ENCODE measurements at regions not wholly inside any gene's neighbourhood (a gene's known extent, or its start where the extent isn't known, plus 50 kb on each side); places are given as distances from the start of the nearest gene placed in this dataset.
"Not testable (repeated sequence)": the region's sequence is repeated elsewhere in the genome, so short reads cannot be mapped to it uniquely, and the experiment has no call there.

DNA sequence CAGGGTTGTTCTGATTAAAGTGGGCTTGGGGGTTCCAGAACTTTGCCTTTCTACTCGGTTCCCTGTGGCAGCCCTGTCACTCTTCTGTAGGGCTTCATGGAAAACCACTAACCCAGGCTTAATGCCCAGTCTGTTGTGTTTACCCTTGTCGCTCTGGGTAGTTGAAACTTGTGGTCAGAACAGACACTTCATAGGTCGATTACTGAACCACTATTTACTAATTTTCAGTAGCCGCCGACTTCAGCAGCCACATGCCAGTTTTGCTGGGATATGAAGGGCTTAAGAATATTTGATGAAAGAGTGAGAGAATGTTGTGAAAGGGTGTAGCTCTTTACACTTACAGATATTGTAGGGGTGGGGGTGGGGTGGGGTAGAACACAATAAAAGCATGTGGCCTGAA is 362.3 kb downstream of the RND3 start:
- DNase-seq (ENCODE audit: low read depth, low spot score): no peak

DNA sequence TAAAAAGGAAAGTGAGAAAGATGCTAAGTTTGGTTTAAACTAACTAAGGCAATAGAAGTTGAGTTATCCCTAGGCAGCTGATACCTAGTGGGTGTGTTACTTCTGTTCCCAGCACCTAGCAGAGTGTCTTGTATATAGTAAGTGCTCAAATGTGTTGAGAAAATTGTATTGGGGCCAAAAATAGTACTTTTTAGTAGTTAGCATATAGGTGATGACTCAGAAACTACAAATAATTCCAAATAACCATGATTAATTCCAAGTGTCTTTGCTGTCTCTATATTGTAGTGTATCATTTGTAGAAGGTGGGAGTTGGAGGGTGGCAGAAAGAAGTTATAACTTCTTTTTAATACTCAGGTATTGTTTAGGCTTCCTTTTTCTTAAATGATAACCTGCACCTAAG is 362.7 kb downstream of the RND3 start:
- no peak overlapping the region for H3K27ac ChIP-seq
- no peak for DNase-seq (ENCODE audit: low read depth, low spot score)

More for the DNA sequence above, 362.3 kb downstream of the RND3 start:
- H3K27ac ChIP-seq: no peak overlapping the region

DNA sequence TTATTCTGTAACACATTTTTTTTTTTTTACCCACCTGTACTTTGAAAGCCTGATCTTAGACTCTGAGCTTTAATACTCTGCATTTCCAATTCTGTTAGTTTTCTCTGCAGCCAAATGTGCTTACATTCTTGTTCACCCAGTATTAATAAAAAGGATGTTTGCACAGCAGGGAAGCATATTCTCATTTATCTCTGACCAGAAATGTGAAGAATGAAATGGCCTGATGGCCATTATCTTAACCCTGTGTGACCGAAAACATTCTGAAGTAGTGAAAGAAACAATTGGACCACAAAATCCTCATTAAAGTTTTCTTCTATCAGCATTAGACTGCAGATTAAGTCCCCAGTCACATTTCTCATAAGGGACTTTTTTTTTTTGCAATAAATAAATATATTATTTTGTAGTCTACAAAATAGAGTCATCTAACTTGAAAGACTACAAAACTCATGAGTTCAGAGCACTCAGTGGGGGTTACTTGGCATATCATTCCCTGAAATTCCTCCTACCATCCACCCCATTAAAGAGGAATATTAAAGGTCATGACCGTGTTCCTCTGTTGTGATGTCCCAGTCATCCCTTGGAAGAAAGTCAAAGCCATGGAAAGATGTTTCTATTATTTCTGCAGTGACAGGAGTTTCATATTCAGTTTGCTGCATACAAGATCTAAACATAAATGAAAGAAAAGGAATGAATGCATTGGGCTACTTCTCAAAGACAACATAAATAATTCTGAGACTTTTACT is 364.4 kb downstream of the RND3 start:
- H3K27ac ChIP-seq: no peak overlapping the region
- DNase-seq (ENCODE audit: low read depth, low spot score): no peak

DNA sequence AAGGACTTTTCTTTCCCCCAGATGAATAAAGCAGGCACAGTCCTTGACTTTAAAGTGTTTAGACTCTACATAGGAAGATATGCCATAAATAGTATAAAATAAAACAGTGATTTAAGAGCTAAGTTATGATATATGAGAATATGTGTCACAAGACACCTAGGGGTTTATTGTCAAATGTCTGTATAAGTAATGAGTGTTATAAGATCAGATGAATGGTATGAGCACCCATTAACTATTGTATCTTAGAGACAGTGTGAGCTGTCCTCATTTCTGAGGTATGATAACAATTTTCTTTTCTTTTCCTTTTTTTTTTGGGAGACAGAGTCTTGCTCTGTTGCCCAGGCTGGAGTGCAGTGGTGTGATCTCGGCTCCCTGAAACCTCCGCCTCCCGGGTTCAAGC is 365.3 kb downstream of the RND3 start:
- DNase-seq (ENCODE audit: low read depth, low spot score): no peak

GRCh38 chr2:150120326-150120955 is 367.0 kb downstream of the RND3 start:
- DNase-seq (ENCODE audit: low read depth, low spot score): no peak
- H3K27ac ChIP-seq: no peak overlapping the region

More for the DNA sequence above, 365.3 kb downstream of the RND3 start:
- H3K27ac ChIP-seq: no peak overlapping the region

- no peak for DNase-seq (ENCODE audit: low read depth, low spot score)
- H3K27ac ChIP-seq: no peak overlapping the region
Observed at GRCh38 chr2:150119819-150120218, 367.6 kb downstream of the RND3 start.

DNA sequence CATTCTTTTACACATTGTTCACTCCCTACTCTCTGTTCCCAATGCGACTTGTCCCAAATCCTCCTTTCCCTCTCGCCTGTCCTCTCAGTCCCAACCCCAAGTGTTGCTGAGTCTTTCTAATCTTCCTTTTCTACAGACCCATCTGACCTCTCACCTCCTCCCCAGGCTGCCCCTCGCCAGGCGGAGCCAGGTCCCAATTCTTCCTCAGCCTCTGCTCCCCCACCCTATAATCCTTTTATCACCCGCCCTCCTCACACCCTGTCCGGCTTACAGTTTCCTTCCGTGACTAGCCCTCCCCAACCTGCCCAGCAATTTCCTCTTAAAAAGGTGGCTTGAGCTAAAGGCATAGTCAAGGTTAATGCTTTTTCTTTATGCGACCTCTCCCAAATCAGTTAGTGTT is 373.4 kb downstream of the RND3 start:
- DNase-seq (ENCODE audit: low read depth, low spot score); H3K27ac ChIP-seq: not testable (repeated sequence)

- no peak overlapping the region for H3K27ac ChIP-seq
- DNase-seq (ENCODE audit: low read depth, low spot score): no peak
Observed at GRCh38 chr2:150110548-150110947, 376.9 kb downstream of the RND3 start.

DNA sequence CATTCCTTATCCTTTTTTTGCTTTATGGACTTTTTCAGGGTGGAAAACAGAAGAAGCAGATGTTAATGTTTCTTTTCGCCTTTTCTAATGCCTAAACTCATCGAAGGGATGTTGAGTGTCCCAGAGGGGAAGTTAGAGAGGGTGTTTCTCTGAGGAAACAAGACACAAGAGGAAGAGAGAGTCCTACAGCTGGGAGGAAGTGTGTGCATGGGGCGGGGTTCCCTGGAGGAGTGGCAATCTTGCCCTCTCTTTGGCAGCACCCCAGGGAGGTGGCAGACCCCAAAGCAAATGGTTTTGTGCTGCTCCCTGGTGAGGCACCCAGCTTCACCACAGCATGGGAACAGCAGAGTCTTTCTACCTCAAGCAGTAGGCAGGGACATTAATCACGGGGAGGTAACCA is 377.6 kb downstream of the RND3 start:
- DNase-seq (ENCODE audit: low read depth, low spot score): no peak
- H3K27ac ChIP-seq: no peak overlapping the region

DNA sequence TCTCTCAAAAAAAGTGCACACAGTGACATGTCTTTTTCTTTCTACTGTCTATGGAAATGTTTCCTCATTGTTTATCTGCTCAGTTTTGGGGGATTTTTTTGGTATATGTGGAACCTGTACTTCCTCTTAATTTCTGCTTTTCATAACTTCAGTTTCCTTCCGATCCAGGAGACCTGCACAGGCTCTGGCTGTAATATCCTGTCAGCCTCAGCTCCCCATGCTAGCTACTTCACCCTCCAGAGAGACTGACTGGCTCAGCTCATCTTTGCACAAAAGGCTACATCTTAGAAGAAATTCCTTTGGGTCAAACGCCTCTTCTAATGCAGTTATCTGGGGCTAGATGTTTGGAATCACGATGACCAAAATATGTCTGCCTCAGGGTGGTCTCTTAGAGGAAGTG is 378.4 kb downstream of the RND3 start:
- no peak for DNase-seq (ENCODE audit: low read depth, low spot score)
- no peak overlapping the region for H3K27ac ChIP-seq

- peak; percentile 74 for DNase-seq (ENCODE audit: low read depth, low spot score)
- peak overlapping the region; percentile 26 for H3K27ac ChIP-seq
Observed at GRCh38 chr2:150107816-150108215, 379.7 kb downstream of the RND3 start.

- DNase-seq (ENCODE audit: low read depth, low spot score): no peak
- peak overlapping the region; percentile 26 for H3K27ac ChIP-seq
Observed at GRCh38 chr2:150107170-150107569, 380.3 kb downstream of the RND3 start.

GRCh38 chr2:150101947-150102346 is 385.5 kb downstream of the RND3 start:
- no peak for DNase-seq (ENCODE audit: low read depth, low spot score)
- no peak overlapping the region for H3K27ac ChIP-seq

DNA sequence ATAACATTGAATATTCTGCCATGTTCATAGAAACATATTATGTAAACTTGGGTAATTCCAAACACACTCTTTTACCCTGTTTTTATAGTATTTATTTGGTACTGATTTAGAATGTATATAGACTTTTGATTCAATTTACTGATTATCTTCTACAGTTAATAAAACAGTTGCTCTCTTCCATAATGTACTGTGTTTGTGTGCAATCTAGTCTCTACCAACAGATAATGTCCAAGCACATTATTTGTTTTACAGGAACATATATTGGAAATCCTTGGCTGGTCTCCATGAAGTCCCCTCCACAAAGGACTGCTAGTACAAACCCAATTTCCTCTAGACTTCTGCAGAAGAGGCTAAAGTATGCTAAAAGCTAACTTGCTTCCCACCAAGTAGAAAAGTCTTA is 386.6 kb downstream of the RND3 start:
- no peak overlapping the region for H3K27ac ChIP-seq
- DNase-seq (ENCODE audit: low read depth, low spot score): no peak

DNA sequence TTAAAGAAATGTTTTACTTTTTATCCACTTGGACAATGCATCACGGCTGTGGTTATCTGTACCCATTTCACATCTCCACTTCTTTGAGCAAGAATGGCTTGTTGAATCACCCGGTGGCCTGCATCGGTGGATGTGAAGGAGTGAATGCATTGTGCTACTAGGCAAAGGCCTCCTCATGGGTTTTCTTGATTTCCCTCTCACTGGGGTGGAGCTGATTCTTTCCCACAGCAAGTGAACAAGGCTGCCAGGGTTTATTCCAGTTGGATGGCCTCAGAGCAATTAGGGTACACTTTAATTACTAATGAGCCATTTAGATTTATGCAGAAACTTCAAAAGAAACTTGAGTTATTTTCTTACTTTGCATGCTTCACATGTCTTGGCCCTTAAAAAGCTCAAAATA is 387.1 kb downstream of the RND3 start:
- H3K27ac ChIP-seq: no peak overlapping the region
- no peak for DNase-seq (ENCODE audit: low read depth, low spot score)

- no peak for DNase-seq (ENCODE audit: low read depth, low spot score)
- H3K27ac ChIP-seq: no peak overlapping the region
Observed at GRCh38 chr2:150099805-150100204, 387.7 kb downstream of the RND3 start.

- no peak for DNase-seq (ENCODE audit: low read depth, low spot score)
- peak overlapping the region; percentile 57 for H3K27ac ChIP-seq
Observed at GRCh38 chr2:150097901-150098531, 389.5 kb downstream of the RND3 start.

- H3K27ac ChIP-seq: peak overlapping the region; percentile 57
- no peak for DNase-seq (ENCODE audit: low read depth, low spot score)
Observed at GRCh38 chr2:150097402-150097801, 390.1 kb downstream of the RND3 start.

- no peak overlapping the region for H3K27ac ChIP-seq
- DNase-seq (ENCODE audit: low read depth, low spot score): no peak
Observed at GRCh38 chr2:150095361-150096095, 391.9 kb downstream of the RND3 start.

DNA sequence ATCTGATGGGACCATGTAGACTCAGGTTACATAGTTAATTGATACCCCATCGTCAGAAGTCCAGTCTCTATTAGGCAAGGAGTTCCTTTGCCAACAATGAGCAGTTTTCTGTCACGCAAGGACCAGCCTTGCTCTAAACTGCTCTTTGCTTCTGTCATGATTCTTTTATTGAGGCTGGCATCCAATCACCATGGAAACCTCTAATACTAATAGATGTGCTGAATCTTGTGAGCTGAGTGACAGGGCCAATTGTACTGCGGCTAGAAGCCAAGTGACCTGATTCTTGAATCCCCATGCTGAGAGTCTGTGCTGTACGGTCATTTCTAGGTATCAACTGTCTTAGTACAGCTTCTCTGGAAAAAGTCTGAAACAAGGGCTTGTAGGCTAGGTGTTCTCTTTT is 395.6 kb downstream of the RND3 start:
- H3K27ac ChIP-seq: no peak overlapping the region

GRCh38 chr2:150090031-150090430 is 397.4 kb downstream of the RND3 start:
- no peak for DNase-seq (ENCODE audit: low read depth, low spot score)
- H3K27ac ChIP-seq: no peak overlapping the region

More for the DNA sequence above, 395.6 kb downstream of the RND3 start:
- DNase-seq (ENCODE audit: low read depth, low spot score): no peak

Measured in epithelial cell of prostate (primary cell).